LoVo (cell line): ENCODE measurements at regions not wholly inside any gene's neighbourhood (a gene's known extent, or its start where the extent isn't known, plus 50 kb on each side); places are given as distances from the start of the nearest gene placed in this dataset.

ENCODE experiments used
- DNase-seq: peaks from one replicate; pipeline ENCODE4 v3.0.0-alpha.2; 2016; ENCODE audit warnings: low spot score

DNA sequence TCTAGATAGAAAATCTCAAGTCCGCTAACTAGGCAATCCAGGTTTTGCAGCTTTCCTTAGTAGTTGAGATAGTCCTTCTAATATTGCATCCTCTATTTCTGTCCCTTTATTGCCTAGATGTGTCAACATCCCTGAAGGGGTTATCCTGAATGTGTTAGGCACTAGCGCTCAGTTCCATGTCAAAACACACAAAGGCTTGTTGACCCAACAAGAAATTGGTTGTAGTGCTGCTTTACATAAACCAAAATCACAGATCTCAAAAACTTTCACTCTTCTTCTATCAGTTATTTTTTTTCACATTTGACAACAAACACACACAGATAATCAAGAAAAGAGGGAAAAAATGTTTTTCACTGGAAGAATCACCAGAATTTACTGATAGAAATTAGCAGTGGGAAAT lies 51.4 kb upstream of the SOX2 start:
- DNase-seq: no peak

DNA sequence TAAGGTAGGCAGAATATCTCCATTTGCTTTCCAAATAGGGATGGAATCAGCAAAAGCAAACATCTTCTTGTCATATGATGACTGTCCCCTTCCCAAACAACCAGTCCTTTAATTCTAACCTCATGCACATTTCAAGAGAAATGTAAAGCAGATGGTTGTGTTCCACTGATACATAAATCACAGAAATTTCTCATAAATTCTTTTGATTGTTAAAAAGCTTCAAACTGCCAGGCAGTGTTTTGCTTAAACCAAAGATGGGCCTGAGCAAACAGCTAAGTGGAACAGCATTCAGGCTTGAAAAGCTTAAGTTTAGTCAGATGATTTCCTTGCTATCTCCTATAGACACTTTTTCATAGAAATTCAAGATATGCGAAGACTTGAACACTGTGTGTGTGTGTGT lies 74.3 kb upstream of the SOX2 start:
- DNase-seq: no peak

DNA sequence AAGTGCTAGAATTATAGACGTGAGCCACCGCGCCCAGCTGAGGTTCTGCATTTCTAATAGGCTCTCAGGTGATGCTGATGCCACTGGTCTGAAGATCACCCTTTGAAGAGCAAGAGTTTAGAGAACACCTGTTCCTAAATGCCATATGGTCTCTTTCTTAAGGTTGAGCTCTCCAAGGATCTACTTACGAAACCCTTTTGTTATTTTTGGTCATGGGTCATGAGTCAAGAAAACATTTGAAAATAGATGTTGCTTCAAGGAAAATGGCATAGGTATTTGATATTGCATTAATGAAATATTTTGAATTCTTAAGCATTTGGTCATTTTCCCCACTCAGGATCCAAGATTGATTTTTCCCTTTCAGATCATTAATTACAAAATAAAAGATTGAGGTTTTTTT lies 74.7 kb upstream of the SOX2 start:
- no peak for DNase-seq

DNA sequence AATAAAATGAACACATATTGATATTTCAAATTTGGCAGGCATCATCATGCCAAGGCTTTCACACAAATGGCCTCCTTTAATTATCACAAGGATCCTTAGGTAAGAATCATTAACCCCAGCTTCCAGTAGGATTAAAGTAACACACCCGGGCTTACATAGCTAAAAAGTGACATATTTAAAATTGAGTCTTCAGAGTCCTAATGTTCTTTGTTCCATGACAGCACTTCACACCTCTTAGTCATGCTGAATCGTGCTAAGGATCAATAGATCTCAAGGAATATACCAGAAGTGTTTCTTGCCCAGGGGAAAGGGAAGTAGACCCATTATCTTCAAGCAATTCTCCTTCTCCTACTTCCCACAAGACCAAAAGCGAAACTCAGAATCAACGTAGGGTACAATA lies 76.6 kb upstream of the SOX2 start:
- no peak for DNase-seq

DNA sequence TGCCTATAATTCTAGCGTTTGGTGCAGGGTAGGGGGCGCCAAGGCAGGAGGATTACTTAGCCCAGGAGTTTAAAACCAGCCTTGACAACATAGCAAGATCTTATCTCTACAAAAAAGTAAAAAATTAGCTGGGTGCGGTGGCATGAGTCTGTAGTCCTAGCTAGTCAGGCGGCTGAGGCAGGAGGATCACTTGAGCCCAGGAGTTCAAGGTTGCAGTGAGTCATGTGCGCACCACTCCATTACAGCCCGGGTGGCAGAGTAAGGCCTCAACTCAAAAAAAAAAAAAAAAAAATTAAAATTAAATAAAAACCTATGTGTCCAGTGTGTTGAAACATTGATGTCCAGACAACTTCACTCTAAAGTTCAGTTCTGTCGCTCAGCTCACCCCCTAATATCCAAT lies 78.2 kb upstream of the SOX2 start:
- no peak for DNase-seq

DNA sequence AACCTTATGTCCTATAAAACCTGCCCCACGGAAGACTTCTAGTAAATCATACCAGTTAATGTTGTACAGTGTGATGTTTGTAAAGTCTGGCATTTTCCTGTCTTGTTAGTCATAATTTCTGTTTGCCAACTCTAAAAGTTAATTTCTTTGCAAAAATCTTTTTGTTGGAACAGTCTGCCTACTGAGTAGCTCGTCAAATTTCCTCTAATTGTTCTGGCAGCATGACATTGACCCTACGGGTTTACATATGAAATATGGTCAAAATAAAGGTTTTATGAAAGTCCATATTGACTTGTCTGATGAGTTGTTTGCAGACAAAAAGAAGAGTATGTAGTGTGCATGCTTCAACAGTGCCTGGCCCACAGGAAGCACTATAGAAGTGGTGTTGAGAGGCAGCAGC lies 79.8 kb upstream of the SOX2 start:
- DNase-seq: no peak

DNA sequence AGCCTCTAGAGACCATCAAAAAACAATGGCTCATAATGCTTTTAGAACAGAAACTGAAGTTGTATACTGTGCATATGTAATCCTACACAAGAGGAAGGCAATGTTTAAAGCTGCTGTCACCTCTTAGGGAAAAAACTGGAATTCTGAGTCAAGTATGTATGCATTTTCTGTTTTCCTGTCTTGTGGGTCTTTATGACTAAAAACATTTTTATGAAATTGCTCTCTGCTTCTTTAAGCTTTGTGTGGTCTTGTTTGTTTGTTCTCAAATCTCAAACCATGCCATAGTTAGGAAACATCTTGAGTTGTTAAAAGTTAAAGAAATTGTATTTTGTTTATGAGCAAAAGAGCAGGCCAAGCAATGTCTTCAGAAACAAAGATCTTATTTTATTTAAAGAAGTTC lies 80.9 kb upstream of the SOX2 start:
- DNase-seq: no peak

DNA sequence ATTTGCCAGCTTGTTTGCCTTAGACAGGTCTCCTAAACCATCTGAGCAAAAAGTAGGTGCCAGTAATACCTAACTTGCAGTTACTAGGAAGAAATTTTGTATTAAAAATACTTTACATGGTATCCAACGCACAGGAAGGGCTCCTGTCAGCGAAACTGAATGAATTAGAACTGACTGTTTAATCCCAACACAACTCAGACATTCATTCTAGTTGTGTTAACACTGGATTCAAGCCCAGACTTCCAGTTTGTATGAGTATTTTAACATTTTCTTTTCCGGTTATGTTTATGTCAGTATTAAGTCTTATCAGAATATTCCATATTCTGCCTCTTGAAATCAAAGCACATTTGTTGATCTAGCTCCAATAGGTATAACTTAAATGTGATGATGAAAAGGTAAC lies 82.0 kb upstream of the SOX2 start:
- DNase-seq: no peak

DNA sequence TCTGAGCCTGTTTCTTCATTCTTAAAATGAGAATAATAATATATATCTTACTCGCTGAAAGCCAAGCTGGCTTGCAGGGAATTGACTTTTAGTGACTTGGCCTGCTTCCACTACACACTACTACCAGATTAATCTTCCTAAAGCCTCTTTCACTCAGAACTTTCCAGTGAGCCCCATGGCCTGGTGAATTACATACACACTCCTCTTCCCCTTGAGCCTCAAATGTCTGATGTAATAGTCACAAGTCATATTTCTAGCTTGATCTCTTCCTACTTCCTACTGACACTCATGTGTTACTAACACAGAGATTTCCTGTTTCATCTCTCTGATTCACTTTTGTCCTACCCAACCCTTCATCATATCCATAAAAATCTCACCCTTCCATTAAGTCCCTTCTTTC lies 82.7 kb upstream of the SOX2 start:
- no peak for DNase-seq

DNA sequence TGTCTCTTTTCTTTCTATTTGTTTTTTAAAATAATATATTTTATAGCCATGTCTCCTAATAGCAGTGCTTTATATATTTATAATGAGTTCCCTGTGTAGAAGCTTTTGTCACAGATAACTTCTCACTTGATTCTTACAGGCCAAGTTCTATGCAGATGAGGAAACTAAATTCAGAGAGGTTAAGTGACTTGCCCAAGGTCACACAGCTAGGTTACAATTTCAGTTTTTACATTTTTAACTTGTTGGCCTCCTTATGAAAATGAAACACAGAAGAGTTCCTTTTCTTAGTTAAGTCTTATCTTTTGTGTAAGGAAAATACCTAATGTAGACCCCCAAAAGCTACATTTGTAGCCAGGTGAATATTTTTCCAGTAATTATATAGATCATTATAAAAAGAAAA lies 83.3 kb upstream of the SOX2 start:
- no peak for DNase-seq

DNA sequence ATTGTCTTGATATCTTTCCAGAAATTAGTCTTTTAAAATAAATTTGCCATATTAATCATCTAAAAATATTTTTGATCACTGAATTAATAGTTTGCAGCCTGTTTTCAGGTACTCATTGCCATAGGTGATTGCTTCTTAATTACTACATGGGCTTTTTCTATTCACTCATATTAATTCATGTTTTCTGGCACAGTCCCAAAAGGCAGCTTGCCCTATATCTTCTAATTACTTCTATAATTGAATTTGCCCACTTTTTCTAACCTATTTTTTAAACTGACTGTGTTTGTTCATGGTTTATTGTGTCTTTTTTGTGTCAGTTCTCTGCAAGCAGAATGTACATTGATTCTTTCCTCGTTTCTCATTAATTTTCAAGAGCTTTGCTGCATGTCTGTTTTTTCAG lies 85.7 kb upstream of the SOX2 start:
- DNase-seq: no peak

DNA sequence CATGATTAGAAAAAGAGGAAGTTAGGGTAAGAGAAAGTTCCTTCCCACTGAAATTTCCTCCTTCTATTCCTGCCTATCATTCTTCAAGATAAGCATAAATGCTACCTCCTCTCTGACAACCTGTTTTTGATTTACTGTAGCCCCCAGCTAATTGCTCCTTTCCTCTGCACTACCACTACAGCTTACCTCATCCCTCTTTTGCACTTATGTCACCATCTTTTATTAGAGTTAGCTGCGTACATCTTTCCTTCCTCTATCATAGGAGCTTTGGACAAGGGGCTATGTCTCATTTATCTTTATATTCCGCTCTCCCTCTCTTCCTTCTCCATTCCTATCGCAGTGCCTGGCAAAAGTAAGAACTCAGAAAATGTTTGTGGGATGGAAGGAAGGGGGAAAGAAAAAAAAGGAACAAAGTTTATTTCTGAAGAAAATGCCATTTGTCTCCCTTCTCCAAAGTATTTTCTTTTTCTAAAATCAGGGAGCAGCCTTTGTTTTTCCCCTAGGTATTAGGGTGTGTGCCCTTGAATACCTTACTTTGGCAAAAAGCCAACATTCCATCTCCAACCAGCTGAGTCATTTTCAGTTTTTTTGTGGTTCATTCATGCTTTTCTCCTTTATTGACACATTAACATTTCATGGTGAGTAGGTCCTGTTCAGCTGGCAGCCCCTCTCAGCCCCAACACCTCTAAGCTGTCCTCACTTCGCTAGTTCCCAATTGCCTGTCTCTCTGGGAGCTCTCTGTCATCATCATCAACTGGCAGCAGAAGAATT lies 87.6 kb upstream of the SOX2 start:
- DNase-seq: peak; percentile 38

DNA sequence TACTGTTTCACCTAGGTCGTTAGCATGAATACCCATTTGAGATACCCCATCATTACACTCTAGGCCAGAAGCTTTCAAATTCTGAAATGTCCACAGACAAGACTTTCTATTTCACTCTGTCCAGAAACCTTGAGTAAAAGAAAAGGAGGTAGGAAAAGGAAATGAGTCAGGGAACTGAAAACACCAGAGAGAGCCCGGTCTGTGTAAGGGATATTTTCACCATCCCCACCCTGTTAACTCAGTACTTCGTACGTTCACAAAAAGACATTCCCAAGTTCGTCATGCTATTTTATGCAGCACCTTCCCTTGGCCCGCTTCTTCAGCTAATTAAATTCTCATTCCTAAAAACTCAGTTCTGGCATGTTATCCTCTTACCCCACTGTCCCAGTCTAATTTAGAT lies 89.4 kb upstream of the SOX2 start:
- DNase-seq: no peak

DNA sequence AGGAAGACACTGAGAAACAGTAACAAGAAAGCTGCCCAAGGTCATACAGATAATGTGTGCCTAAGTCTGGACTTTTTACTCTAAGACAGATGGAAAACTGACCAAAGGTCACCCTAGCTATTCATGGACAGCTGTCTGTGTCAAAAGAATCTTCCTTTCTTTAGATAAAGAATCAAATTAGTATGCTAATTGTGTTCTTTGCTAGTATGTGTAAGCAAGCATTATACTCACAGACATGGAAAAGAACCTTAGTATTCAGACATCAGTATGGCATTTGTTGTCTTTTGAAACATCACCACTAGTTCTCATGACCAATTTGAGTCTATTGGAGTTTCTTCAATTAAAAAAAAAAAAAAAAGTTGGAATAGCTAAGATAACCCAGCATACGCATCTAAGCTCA lies 91.8 kb upstream of the SOX2 start:
- no peak for DNase-seq

DNA sequence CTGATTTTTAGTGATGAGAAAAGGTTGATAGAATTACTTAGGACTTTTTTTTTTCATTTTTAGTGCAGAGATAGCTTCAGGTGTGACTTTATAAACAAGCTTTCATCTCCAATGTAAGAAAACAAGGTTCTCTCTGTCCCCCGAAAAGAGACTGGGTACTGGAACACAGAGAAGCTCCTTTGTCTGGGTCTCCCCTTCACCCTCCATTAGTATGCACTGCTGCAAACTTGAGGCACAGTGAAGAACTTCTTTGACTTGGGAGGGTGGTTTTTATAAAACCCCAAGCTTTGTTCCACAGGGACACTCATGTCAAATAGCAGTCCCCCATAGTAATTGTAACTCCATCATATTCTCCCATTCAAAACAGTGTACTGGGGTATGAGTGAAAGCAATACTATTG lies 93.5 kb upstream of the SOX2 start:
- DNase-seq: no peak

DNA sequence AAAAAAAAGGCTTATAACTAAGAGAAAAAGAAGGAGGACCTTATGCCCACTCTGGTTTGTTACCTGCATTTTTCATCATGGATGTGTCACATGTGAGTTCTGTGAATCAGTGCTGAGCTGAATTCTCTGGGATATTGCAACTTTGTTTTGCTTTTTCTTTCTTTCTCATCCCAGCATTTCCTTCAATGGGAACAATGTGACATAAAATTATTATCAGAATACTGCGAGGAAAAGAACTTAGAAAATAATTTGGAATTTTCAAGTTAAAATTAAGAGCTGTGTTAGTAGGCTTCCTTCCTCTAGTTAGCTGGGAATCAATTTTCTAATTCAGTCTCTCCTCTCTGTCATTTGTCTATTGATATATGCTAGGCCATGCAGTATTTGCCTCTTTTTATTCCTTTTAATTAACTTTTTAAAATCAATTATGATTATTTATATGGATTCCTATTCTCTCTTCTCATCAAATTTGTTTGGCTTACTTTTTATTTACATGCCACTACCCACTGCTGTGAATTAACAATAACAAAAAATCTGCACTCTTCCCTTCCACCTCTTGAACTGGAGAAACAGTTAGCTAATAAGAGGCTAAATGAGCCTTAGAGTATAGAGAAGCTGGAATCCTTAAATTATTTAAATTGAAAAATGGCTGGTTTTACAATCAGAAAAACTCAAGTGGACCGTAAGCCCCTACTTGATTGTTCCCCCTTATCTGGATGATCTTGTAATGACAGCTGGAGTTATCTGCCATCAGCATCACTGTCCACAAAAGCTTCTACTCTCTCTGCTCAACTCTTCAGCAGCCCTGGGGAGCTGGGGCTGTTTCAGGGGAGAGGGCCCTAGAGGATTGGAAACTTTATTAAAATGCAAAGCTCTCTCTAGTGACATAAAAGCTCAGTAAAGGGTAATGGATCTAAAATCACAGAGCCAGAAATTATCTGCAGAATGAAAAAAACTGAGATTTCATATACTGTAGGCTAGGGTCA lies 95.3 kb upstream of the SOX2 start:
- no peak for DNase-seq

DNA sequence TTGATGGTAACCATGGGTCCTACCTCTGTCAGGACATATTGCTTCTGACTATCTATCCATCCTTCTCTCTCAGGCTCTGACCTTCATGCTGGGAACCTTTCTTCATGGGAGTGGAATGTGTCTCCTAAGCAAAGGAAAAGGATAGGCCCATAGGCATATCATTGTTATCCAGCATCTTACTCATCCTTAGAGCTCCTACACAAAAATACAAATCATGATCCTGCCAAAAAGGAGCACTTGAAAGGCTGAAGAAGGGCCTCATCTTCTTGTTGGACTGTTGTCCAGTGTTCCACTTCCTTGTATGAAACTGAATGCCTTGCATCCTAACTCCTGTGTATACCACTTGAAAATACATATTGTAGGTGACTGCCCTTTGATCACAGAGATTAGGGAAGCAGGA lies 96.1 kb upstream of the SOX2 start:
- no peak for DNase-seq

DNA sequence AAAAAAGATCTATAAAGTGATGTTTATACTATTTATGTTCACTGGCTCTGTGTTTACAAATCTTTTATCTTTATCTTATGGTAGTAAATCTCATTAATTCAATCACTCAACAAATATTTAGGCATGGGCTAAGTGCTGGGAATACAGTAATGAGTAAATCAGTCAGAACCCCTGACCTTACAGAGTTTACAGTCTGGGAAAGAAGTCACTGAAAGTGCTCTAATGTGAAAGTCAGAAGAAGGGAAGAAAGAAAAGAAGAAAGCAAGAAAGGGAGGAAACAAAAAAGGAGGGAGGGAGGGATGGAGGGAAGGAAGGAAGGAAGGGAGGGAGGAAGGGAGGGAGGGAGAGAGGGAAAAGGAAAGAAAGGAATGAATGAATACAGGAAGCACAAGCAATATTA lies 96.8 kb upstream of the SOX2 start:
- DNase-seq: no peak

DNA sequence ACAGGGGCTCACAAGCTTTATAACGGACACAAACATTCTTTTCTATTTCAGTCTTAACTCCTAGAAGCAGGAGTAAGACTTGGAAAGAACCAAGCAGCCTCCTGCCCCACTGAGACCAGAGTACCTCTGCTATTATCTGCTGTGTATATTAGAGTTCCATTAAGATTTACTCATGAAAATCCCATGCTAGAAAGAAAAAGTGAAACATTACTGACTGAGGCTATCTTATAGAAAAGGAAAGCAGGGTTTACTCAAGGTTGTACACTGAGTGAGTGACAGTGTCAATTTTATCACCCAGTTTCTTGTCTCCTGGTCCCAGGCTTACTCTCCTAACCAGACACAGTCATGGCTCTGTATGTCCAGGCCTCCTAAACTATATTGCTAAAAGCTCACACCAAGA lies 97.9 kb upstream of the SOX2 start:
- DNase-seq: no peak

DNA sequence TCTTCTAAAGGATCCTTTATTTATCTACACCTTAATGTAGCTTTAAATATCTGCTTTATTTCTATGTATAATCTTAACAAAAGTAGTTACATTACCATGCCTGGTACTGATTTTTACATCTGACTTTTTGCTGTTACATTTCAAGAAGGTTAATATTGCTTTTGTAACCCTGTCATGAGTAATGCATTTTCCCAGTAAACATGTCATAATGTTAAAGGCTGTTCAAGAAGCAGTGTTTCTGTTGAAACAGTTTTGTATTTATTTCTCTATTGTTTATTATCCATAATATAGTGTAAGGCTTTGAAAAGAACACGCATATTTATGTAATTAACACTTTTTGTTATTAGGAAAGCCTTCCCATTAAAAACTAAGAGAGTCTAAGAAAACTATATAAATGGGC lies 98.5 kb upstream of the SOX2 start:
- no peak for DNase-seq

DNA sequence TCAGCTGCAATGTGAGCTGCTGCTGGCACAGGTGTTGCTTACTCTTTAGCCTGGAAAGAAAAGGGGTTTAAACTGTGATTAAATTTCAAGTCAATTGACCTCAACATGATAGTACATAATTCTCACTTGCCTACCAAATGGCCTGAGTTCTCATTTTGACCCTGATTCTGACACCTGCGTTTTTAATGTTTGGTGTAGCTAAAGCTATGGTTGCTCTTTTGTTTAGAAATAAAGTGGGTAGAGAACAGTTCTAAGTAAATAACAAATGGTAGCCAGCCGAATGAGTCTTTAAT lies 100.8 kb upstream of the SOX2 start:
- no peak for DNase-seq

DNA sequence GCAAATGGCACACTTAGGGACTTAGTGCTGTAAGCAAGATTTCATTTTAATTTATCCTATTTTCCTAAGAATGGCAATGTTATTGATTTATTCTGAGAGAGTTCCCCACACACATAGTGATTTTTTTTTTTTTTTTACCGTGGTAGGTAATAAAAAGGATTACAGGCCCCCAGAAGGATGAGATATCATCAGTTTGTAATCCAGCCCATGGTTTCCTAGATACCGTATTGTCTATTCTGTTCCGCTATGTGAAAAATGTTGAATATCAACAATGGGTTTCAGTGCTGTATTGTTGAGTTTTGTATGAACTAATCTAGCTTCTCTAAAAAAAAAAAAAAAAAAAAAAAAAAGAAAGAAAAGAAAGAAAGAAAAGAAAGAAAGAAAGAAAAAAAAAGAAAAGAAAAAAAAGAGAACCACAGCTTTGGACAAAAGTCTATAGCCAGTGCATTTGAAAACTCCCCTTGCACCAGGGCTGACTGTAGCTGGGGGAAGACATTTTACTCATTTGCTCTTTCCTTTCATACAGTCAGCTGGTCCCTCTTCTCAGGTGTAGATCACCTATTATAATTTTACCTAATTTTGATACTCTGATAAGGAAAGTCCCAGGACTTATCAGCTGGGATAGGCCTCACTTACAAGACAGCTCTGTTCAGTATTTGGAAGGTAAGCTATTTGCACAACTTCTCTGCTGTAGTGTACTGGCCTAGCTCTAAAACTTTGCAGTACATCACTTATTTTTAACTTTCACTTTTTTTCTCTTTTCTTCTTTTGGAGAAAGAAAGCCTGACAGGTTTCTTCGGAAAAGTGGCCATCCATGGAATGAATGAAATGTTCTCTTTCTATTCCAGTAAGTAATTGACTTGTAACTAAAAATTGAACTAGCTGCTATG lies 101.4 kb upstream of the SOX2 start:
- no peak for DNase-seq
